M059J (cell line): ENCODE measurements at regions not wholly inside any gene's neighbourhood (a gene's known extent, or its start where the extent isn't known, plus 50 kb on each side); places are given as distances from the start of the nearest gene placed in this dataset.
A peak's percentile ranks its signal among the peaks of the same experiment; 100 is the strongest.

Experiments used
- DNase-seq: peaks from one replicate; pipeline ENCODE4 v3.0.0-alpha.2; 2012; ENCODE audit warnings: low read depth

- DNase-seq, result no peak
These were observed 127.1 kb downstream of the SLC30A10 start for GRCh38 chr1:219801156-219801820.

GRCh38 chr1:219798283-219799030 is 129.9 kb downstream of the SLC30A10 start:
- DNase-seq, result peak; percentile 76

- no peak for DNase-seq
These were observed 130.7 kb downstream of the SLC30A10 start for GRCh38 chr1:219797683-219798082.

DNA sequence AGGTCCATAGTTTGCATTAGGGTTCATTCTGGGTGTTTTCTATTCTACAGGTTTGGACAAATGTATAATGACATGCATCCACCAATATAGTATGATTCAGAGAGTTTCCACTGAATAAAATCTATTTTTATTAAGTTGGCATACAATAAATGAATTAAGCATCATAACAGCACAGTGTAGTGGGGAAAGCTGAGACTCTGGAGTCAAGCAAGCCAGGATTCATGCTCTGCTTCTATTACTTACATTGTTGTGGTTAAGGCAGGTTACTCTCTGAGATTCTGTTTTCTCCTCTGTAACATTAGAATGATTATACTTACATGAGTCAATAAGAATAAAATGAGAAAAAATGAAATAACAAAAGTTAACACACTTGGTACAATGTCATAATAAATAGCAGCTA is 131.3 kb downstream of the SLC30A10 start:
- no peak for DNase-seq

DNA sequence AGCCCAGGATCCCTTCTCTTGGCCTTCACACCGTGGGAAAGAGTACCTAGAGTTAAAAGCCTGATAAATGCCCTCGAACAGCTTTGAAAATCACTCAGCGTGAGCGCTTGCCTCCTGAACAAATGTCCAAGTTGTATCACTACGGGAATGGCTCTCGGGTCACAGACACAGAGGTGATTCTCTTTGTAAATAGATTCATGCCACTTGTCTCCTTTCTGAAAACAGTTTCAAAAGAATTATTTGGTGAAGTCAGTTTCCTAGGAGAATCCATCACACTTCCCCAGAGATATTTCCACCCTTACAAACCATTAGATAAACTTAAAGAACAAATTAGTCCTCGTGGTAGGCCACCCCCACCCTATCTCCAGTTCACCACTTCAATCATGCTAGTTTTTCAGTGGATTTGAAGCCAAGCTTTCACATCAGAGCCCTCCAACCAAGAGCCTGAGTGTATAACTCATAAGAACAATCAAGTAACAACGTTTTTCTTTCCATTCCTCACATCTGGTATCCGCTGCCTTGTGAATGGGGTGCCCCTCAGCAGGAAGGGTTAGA is 132.9 kb downstream of the SLC30A10 start:
- no peak for DNase-seq

DNA sequence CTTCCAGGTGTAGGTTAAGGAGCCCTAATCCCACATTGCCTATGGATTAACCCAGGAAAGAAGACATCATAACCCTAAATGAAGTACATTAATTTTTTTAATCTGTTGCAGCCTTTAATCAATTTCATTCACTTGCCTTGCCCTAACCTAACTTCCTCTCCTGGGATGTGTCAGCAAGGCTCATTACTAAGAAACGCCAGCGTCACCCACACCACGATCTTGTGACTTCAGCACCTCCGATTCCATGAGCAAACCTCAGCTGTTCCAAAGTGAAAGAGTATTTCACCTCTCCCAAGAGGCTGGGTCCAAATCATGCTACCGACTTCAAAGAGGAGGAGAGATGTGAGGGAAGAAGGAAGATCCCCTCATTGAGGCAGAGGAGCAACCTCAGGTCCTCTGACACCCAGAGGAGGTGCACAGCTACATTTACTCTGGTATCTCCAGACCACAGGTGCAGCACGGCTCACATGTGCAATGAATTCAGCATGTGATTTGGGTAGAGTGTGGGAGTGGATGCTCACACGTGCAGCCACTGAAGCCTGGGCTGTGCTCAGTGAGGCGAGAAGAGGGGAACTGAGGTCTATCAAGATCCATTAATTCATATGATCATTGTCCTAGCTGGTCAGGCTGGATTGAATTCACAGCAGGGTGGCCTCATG is 134.1 kb downstream of the SLC30A10 start:
- peak; percentile 51 for DNase-seq

DNA sequence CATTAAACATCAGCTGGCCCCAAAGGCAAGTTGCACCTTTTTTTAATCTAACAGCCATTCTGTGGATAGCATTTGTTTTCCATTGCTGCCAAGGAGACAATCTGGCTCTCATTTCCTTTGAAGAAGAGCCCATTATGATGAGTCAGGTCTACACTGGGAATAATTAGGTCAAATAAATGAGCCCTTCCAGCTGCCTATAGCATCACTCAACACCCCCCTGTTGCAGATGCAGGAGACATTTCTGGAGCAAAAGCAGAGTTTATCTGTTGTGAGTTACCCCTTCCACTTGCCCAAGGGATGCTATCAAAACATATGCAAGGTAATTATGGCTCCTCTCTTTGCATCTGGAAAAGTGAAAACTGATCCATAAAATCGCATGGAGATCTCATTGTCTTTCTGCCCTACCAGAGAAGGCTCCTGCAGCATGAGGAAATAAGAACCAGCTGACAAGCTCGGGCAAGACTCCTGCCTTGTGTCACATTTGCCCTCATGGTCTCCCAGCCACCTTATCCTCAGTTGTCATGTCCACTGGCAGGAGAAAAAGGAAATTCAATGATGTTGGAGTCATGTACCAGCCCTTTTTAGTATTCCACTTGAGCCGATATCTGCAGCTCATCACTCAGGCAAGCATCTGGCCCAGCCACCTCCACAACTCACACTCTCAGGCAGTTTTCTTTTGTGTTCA is 135.9 kb downstream of the SLC30A10 start:
- peak; percentile 86 for DNase-seq

DNA sequence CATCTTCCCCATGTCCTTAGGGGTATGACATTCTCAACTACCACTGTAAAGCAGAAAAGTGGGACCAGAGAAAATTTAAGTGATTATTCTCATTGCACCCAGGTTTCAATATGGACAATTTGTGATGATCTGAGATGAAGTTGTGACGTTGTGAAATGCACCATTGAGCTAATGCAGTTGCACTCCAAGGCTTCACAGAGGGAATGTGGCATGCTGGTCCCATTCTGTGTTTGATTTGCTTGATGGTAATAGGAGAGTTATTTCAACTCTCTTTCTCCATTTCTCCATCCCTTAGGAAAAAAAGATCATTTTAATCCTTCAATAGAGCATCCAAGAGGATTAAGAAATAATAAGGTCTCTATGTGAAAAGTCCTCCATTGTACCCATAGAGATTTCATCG is 136.6 kb downstream of the SLC30A10 start:
- DNase-seq, result no peak

GRCh38 chr1:219790834-219791615 is 137.3 kb downstream of the SLC30A10 start:
- peak; percentile 75 for DNase-seq

DNA sequence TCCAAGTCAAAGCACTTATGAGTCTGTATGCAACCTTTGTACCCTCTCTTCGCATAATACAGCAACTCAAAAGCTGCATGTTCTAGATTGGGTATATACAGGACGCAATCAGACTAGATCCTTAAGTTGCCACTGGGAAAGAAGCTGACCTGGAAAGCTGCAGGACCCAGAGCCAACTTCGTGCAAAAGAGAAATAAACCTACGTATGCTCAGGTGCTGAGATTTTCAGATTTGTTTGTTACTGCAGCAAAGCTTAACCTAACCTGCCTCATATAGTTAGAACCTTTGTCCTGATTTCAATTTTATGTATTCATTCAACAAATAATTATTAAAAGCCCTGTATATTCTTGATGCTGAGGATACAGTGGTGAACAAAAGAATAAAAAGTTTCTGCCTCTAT is 139.7 kb downstream of the SLC30A10 start:
- no peak for DNase-seq

DNA sequence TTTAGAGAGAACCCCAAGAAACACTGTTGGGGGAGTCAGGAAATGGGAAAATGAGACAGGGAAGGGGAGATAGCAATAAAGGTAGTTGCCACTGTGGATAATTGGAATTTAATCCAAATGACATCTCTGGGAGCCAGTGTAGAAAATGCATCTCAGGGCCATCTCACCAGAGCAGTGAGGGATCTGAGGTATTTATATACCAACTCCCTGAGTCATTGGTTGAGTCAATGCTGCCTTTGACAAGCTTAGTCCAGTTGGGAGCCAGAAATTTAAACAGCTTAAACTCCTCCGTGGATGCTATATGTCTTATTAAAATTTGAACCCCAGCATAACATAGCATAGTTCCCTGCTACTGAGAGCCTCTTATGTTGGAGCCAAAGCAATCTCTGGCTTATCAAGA is 140.3 kb downstream of the SLC30A10 start:
- peak; percentile 77 for DNase-seq

DNA sequence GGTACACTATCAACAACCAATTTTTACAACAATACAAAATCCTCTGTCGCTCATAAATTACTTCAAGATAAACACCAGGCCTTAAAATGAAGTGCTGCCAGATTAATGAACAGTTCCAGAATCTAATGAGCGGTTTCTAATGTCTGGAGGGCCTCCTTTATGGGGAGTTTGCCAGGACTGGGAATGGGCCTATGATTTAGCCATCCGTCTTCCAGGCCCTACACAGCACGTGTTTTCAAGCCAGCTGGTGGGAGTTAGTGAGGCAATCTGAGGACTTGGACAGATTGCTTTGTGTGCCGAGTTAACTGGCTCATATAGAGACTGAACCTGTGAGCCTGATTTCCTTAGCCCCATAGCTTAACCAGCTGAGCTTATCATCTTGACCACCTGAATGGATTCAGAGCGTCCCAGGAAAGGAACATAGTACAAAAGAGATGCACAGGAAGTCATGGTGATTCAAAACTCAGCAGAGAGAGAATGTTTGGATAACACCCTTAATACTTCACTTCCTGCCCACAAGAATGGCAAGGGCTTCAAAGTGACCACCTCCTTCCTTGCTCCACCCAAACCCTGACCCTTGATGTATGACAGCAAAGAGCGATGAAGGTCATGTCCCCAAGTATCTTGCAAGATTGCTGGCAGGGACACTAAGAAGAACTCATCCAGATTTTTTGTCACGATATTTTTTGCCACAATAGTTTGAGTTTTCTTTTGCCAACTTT is 143.5 kb downstream of the SLC30A10 start:
- DNase-seq, result peak; percentile 60

DNA sequence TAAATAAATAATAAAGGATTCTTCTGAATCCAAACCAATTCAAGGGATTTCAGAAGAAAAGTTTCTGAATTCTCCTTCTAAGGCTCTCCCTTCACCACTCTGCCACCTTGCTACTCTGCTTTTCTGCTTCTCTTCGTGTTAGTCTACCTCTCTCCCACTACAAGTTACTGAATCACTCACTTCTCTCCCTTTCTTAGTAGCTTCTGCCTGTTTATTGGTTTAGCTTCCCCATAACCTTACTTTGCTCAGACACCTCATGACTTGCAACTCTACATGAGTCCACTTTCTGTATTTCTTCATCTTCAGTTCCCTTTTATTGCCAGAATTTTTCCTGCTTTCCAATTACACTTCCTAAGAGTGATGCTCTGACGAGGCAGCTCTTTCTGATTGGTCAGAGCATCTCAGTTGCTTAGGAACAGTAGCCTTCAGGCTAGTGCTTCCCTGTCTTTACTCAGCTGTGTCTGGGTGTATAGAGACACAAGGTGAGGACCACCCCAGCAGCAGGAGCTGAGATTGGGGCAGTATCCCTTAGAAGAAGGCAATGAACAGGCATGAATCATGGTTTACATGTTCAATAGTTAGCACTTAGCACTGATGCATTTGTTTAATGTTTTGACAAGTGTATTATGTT is 144.6 kb downstream of the SLC30A10 start:
- DNase-seq, result no peak

GRCh38 chr1:219782929-219783328 is 145.4 kb downstream of the SLC30A10 start:
- no peak for DNase-seq

DNA sequence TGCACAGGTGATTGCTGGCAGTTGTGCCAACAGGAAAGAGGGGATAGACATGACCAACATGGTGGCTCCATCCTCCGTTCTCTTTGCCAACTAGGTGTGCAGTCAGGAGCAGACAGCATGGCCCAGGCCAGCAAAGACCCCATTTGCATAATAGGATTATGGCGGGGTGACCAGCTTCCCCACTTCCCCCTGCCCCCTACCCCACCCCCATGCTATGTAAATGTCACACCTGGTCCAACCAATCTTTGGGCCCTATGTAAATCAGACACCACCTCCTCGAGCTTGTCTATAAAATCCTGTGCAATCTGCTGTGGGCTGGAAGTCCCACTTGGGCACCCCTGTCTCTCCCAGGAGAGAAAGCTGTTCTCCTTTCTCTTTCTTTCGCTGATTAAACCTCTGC is 146.0 kb downstream of the SLC30A10 start:
- no peak for DNase-seq

GRCh38 chr1:219781491-219781890 is 146.9 kb downstream of the SLC30A10 start:
- no peak for DNase-seq

- DNase-seq, result no peak
These were observed 149.5 kb downstream of the SLC30A10 start for GRCh38 chr1:219778793-219779369.

DNA sequence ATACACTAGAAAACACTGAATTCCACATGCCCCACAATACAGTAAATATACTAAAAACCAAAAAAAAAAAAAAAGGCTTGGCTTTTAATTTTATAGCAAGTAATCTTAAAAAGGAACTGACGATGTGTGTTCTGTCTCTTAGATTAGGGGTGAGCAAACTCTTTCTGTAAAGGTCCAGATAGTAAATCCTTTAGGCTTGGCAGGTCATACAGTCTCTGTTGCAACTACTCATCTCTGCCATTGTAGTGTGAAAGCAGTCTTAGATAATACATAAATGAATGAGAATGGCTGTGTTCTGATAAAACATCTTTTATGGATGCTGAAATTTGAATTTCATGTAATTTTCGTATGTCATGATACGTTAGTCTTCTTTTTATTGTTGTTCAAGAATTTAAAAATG is 150.2 kb downstream of the SLC30A10 start:
- no peak for DNase-seq

- DNase-seq, result no peak
These were observed 154.0 kb downstream of the SLC30A10 start for GRCh38 chr1:219774386-219774785.

GRCh38 chr1:219773775-219774174 is 154.6 kb downstream of the SLC30A10 start:
- DNase-seq, result no peak
